ENCODE measurements at regions not wholly inside any gene's neighbourhood (a gene's known extent, or its start where the extent isn't known, plus 50 kb on each side); places are given as distances from the start of the nearest gene placed in this dataset.

DNA sequence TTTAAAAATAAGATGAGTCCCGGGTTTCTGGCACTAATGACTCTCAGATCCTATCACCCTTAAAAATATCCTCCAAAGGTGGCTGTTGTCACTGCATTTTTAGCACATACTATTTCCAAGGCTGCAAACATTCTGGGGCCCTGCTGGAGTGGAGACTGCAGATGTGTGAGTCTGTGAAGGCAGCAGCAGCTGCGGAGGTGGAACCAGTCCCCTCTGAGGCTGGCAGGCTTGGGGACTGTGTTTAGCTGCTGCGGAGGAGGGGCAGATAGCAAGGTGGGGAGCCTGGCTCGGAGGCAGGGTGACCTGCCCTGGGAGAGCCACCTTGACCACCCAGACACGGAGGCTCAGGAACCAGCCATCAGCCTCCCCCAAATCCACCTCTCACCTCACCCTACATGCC is 77.0 kb downstream of the C5orf15 start:
- Mint-ChIP-seq H3K4me3 (no peak overlapping the region), H3K4me1 (peaks cover 45% of the 10 kb centered on the region), H3K27ac (no peak overlapping the region), H3K9me3 (no peaks in the 10 kb centered on the region), H3K27me3 (ENCODE audit: low read depth, poor library complexity) (peaks cover 66% of the 10 kb centered on the region), H3K36me3 (ENCODE audit: low read depth) (no peaks in the 10 kb centered on the region)
- TF ChIP-seq, protein P1, sequence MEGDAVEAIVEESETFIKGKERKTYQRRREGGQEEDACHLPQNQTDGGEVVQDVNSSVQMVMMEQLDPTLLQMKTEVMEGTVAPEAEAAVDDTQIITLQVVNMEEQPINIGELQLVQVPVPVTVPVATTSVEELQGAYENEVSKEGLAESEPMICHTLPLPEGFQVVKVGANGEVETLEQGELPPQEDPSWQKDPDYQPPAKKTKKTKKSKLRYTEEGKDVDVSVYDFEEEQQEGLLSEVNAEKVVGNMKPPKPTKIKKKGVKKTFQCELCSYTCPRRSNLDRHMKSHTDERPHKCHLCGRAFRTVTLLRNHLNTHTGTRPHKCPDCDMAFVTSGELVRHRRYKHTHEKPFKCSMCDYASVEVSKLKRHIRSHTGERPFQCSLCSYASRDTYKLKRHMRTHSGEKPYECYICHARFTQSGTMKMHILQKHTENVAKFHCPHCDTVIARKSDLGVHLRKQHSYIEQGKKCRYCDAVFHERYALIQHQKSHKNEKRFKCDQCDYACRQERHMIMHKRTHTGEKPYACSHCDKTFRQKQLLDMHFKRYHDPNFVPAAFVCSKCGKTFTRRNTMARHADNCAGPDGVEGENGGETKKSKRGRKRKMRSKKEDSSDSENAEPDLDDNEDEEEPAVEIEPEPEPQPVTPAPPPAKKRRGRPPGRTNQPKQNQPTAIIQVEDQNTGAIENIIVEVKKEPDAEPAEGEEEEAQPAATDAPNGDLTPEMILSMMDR (IDR thresholded peaks at IDR 0.05), result no peak
- no peak for DNase-seq

DNA sequence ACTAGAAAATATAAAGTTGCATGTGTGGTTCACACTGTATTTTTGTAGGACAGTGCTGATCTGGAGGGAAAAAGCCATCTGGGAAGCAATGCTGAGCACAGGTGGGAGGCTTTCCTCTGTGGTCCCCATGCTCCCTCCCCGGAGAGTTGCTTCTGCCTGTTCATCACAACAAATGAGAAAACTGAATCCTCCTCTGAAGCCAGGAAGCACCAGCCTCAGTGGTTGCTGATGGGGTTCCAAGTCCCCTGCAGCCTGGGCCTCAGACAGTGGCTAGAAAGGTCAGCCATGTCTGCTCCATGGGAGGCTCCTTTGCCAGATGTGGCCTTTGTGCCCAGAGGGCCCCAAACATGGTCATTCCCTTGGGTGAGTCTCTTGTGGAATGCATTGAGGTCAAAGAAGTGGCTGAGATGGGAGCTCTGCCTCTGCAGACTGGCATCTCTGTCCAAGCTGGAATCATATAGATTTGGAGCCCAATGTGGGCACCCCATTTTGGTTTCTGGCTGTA is 77.6 kb downstream of the C5orf15 start:
- Mint-ChIP-seq H3K27me3 (ENCODE audit: low read depth, poor library complexity) (peaks cover 64% of the 10 kb centered on the region), H3K9me3 (no peaks in the 10 kb centered on the region), H3K4me1 (peaks cover 51% of the 10 kb centered on the region), H3K27ac (peak overlapping the region; percentile 25), H3K36me3 (ENCODE audit: low read depth) (no peaks in the 10 kb centered on the region), H3K4me3 (no peak overlapping the region)
- no peak for DNase-seq
- TF ChIP-seq, protein P1 (IDR thresholded peaks at IDR 0.05), result no peak

DNA sequence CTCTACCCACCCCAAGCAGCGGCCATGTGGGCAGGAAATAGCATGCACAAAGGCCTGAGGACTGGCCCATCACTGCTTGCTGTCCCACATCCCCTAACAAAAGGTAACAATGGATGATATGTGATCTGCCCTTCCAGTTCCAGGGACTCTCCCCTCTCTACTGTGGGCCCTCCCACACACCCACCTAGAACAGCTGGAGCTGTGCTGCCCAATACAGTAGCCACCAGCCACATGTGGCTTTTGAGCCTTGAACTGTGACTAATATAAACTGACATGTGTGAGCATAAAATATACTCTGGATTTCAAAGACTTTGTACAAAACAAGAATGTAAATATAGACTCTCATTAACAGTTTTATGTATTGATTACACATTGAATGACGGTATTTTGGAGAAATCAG is 78.1 kb downstream of the C5orf15 start:
- H3K27me3 Mint-ChIP-seq (ENCODE audit: low read depth, poor library complexity), result peaks cover 64% of the 10 kb centered on the region
- no peak for DNase-seq
- no peak overlapping the region for H3K4me3 Mint-ChIP-seq
- H3K9me3 Mint-ChIP-seq, result no peaks in the 10 kb centered on the region
- H3K36me3 Mint-ChIP-seq (ENCODE audit: low read depth), result no peaks in the 10 kb centered on the region
- no peak overlapping the region for H3K27ac Mint-ChIP-seq
- TF ChIP-seq, protein P1 (IDR thresholded peaks at IDR 0.05), result no peak
- peaks cover 56% of the 10 kb centered on the region for H3K4me1 Mint-ChIP-seq

DNA sequence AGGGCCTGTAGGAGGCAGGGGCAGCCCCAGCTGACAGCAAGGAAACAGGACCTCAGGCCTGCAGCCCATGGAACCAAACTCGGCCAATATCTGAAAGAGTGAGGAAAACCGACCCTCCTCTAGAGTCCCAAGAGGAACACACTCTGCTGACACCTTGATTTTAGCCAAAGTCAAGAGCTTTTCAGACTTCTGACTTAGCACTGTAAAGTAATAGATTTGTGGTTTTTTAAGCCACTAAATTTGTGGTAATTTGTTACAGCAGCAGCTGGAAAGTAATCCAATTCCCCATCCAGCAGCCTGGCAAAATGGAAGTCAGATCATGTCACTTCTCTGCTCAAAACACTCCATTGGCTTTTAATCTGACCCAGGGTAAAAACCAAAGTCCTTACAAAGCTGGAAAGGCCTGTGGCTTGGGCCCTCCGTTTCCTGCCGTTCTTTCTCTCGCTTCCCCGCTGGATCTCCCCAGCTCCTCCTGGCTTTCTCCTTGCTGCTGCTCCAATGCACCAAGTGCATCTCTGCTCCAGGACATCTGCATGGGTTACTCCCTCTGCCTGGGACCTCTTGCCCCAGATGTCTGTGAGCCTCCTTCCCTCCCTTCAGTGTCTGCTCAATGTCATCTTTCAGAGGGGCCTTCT is 79.0 kb downstream of the C5orf15 start:
- DNase-seq, result no peak
- no peaks in the 10 kb centered on the region for H3K36me3 Mint-ChIP-seq (ENCODE audit: low read depth)
- H3K27ac Mint-ChIP-seq, result no peak overlapping the region
- H3K4me1 Mint-ChIP-seq, result peaks cover 65% of the 10 kb centered on the region
- H3K9me3 Mint-ChIP-seq, result no peaks in the 10 kb centered on the region
- TF ChIP-seq, protein P1 (IDR thresholded peaks at IDR 0.05), result no peak
- H3K27me3 Mint-ChIP-seq (ENCODE audit: low read depth, poor library complexity), result peaks cover 60% of the 10 kb centered on the region
- H3K4me3 Mint-ChIP-seq, result peak overlapping the region; percentile 14

DNA sequence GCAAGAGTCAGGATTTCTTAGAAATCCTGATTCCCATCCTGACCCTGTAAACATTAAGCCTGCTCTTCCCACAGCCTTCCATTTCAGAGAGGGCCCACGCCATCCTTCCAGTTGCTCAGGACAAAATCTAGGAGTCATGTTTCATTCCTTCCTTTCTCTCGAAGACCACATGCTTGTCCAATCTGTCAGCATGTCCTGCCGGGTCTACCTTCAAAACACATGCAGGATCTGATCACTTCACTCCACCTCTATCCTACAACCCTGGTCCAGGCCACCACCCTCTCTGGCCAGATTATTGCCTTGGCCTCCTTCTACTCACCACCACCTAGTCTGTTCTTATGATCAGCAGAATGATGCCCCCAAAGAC is 79.8 kb downstream of the C5orf15 start:
- Mint-ChIP-seq H3K27me3 (ENCODE audit: low read depth, poor library complexity) (peaks cover 54% of the 10 kb centered on the region), H3K27ac (no peak overlapping the region), H3K9me3 (no peaks in the 10 kb centered on the region), H3K36me3 (ENCODE audit: low read depth) (no peaks in the 10 kb centered on the region), H3K4me3 (no peak overlapping the region), H3K4me1 (peaks cover 68% of the 10 kb centered on the region)
- DNase-seq, result no peak
- TF ChIP-seq, protein P1 (IDR thresholded peaks at IDR 0.05), result no peak

DNA sequence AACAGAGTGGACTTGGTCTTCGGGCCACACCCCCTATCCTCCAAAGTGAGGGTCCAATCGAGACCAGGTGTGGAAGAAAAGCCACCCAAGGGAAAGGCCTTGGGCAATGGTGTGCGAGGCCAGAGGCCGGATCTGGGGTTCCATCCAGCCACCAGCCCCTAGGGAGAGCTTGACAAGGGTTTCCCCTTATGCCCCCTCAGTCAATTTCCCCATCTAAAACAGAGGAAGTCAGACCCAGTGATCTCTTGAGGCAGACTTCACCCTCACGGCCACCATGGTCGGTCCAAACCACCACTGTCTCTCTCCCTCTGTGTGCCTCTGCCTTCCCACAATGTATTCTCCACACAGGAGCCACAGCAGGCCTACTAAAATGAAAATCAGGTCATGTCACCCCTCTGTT is 82.9 kb downstream of the C5orf15 start:
- Mint-ChIP-seq H3K9me3 (peaks cover 4% of the 10 kb centered on the region), H3K36me3 (ENCODE audit: low read depth) (no peaks in the 10 kb centered on the region), H3K27me3 (ENCODE audit: low read depth, poor library complexity) (peaks cover 55% of the 10 kb centered on the region), H3K27ac (no peak overlapping the region), H3K4me3 (no peak overlapping the region), H3K4me1 (peaks cover 90% of the 10 kb centered on the region)
- no peak for DNase-seq
- TF ChIP-seq, protein P1 (IDR thresholded peaks at IDR 0.05), result no peak

Measured in nephron progenitor cell (in vitro differentiated cells).